ENCODE measurements at regions not wholly inside any gene's neighbourhood (a gene's known extent, or its start where the extent isn't known, plus 50 kb on each side); places are given as distances from the start of the nearest gene placed in this dataset.

DNA sequence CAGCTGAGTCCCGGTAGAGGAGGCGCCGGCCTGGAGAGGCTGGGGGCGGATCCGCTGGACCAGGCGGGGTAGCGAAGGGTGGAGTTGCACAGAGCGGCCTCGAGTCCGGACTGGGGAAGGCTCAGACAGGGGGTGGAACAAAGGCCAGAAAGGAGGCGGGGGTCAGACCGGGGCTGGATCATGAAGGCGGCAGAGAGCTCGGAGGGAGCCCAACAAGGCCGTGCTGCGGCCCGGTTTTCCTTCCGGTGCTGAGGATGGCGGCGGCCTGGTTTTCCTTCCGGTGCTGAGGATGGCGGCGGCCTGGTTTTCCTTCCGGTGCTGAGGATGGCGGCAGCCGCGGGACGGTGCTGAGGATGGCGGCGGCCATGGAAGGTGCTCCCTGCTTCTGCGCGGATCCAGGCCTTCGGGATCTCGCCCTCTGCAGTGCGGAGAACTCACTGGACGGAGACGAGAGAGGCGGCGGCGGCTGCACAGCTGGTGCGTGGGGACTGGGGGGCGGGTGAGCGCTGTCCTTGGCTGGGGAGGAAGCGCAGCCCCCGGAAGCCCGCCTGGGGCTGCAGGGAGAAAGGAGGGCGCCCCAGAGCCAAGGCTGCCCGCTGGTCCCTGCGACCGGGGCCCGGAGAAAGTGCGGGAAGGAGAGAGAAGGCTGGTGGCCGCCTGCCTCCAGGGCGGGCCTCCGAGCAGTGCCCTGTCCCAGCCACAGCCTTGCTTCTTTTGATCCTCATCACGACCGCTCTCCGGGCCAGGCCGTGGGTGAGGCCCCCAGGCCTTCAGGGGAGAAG, 350.4 kb upstream of the B3GAT1 start:
- DNase-seq (ENCODE audit: low read depth), result no peak

- no peak for DNase-seq (ENCODE audit: low read depth)
Observed at GRCh38 chr11:134761926-134762247, 349.8 kb upstream of the B3GAT1 start.

- DNase-seq (ENCODE audit: low read depth), result no peak
Observed at GRCh38 chr11:134761386-134761785, 349.3 kb upstream of the B3GAT1 start.

GRCh38 chr11:134760957-134761356, 348.9 kb upstream of the B3GAT1 start:
- DNase-seq (ENCODE audit: low read depth), result no peak

- no peak for DNase-seq (ENCODE audit: low read depth)
Observed at GRCh38 chr11:134760299-134760698, 348.3 kb upstream of the B3GAT1 start.

GRCh38 chr11:134759855-134760254, 347.8 kb upstream of the B3GAT1 start:
- DNase-seq (ENCODE audit: low read depth), result no peak

GRCh38 chr11:134759274-134759673, 347.2 kb upstream of the B3GAT1 start:
- no peak for DNase-seq (ENCODE audit: low read depth)

DNA sequence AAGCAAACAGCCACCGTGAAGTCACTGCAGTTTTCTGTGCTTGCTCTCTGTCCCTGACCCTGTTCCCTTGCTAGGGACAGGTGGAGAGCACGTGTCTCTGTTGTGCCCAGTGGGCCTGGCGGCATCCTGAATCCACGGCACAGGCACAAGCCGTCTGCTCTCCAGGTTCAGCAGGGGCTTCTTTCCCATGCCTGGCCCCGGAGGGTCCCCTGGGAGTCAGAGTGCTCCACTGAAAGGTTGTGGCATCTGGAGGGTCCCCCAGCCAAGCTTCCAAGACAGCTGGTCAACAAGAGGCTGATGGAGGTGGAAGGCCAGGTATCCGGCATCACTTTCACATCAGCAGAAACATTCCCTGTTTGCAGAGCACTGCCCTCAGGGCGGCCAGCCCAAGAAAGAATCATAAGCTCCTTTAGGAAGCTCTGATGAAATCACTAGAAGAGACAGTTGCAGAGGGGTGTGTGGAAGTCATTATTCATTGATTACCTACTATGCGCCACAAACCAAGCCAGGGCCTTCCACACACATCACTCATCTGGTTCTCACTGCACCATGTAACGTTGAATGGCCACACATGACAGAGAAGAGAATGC, 346.4 kb upstream of the B3GAT1 start:
- no peak for DNase-seq (ENCODE audit: low read depth)

- no peak for DNase-seq (ENCODE audit: low read depth)
Observed at GRCh38 chr11:134757633-134758032, 345.6 kb upstream of the B3GAT1 start.

GRCh38 chr11:134756811-134757540, 344.9 kb upstream of the B3GAT1 start:
- DNase-seq (ENCODE audit: low read depth), result no peak

DNA sequence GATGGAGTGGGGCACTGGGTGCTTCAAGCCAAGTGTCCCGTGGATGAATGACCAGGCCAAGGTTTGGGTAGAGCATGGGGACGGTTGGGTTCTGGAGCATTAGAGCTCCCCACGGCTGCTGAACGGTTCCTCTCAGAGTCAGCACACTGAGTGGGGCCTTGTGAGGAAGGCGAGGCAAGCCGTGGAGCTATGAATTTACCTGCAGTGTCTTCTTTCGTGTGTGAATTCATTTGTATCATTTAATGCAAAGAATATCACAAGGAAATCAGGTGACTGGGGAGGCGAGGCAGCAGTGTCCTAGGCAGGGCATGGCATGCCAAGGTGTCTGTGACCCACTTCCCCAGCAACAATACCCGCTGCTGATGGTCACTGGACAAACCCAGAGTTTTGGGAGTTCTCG, 343.5 kb upstream of the B3GAT1 start:
- no peak for DNase-seq (ENCODE audit: low read depth)

DNA sequence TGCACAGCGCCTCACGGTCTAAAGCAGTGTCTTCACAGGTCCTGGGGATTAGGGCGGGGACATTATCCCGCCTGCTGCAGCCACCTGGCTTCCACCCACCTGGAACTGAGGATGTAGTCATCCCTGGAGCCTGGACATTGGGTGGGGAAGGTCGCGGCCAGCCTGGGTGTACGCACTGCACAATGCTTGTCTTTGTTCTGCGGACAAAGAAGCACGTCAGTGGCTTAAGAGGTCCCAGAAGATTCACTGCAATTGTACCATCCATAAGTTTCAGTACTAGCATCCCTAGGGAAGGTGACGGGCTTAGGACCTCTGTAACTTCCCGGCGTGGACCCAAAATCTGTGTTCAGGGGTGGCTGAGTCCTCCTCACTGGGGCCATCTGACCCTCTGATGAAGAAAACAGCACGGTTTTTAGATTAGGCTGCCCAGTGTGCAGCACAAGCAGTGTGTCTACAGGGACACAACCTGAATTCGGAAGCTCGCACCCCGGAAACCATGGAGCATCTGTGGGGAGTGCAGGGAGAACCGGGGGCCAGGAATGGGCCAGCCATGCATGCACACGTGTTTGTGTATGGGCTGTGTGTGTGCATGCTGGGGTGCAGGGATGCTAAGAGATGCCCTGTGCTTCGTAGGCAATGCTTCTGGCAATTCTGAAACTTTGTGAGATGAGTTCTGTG, 342.6 kb upstream of the B3GAT1 start:
- no peak for DNase-seq (ENCODE audit: low read depth)

- DNase-seq (ENCODE audit: low read depth), result no peak
Observed at GRCh38 chr11:134753771-134754520, 341.9 kb upstream of the B3GAT1 start.

GRCh38 chr11:134752964-134753770, 341.1 kb upstream of the B3GAT1 start:
- no peak for DNase-seq (ENCODE audit: low read depth)

DNA sequence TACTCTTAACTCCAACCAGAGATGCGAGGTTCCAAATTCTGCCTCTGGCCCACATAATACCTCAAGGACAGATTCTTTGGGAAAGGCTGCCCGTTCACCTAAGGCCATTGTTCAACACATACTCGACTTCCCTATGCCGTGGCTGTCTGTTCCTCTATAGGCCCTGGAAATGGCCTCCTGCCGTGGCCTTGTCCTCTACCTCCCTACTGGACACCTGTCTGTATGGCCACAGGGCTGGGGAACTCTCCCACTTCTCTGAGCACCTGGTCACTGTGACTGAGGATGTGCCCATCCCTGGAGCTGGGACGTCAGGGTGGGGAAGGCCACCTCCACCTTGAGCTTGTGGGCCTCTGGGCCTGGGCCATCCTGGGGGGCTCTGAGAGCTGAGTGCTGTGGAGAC, 340.5 kb upstream of the B3GAT1 start:
- DNase-seq (ENCODE audit: low read depth), result no peak

GRCh38 chr11:134751766-134752165, 339.7 kb upstream of the B3GAT1 start:
- DNase-seq (ENCODE audit: low read depth), result no peak

GRCh38 chr11:134751031-134751585, 339.1 kb upstream of the B3GAT1 start:
- no peak for DNase-seq (ENCODE audit: low read depth)

DNA sequence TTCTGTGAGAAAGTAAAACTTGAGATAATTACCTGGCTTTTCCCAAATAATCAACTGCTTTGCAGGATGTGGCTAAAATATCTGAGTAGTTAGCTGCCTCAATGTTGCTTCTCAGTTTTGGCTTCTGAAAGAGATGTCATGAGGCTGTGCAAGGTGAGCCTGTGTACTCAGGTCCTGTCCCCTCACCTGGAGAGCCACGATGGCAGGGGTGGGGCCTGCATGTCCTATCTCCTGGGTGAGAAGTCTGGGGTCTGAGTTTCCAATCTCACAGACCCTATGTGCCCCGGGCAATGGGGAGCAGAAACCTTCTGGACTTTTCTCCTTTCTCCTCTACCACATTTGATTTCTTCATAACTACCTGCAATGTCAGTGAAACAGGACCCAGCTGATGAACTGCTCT, 338.6 kb upstream of the B3GAT1 start:
- DNase-seq (ENCODE audit: low read depth), result no peak

DNA sequence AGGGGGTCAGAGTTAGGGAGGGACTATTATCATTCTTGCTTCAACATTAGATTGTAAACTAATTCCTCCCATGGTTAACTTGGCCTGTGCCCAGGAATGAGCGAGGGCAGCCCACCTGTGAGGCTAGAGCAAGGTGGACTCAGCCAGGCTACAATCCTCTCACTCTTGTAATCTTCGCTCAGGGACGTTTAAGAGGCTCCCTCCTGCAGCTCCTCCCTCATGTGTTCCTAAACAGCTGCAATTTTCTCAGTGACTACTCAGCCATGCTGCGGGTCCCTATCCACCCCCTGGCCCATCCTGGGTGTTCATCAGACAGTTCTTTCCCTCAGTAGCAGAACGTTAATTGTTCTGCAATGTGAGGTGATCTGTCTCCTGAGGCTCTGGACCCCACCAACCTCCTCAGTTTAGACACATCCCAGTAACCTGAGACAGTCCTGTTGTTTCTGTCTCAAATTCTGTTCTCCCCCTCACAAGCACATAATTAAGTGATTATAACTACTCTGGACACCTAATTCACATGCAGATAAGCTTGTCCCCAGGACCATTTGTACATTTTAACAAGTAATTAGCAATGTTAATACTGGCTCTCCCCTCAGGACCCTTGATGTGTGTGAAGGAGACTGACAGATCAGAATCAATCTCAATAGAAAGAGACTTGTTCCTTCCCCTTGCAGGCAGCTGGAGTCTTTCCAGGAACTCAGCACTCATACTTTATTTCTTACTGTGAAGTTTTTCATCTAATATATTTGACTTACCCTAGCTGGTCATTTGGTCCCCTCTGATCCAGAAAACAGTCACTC, 337.2 kb upstream of the B3GAT1 start:
- DNase-seq (ENCODE audit: low read depth), result no peak

DNA sequence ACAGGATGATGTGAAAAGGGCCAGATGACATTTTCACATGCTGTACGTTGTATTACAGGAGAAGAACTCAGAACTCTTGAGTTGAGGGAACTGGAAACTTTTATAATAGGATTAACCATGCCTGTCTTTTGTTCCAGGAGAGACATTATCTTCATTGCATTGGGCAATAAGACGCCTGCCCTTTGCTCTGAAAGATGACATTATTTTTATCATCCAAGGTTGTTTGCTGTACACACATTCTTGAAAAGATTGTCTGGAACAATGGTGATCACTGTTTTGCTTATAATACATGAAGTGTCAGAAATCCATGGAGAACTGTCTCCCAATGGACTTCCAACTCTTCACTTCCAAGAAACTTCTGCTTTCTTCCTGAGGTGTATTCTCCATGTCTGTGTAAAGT, 334.6 kb upstream of the B3GAT1 start:
- DNase-seq (ENCODE audit: low read depth), result no peak
